Sigmoid colon (tissue), 6 donors: ENCODE measurements at regions not wholly inside any gene's neighbourhood (a gene's known extent, or its start where the extent isn't known, plus 50 kb on each side); places are given as distances from the start of the nearest gene placed in this dataset.

Experiments used
- DNase-seq: peaks from one replicate; pipeline ENCODE4 v3.0.0-alpha.2; 2019
- H3K27ac ChIP-seq, 4 donors: fragments of 200-600 bp; sonication (generic); one replicate each; pipeline ENCODE4 v1.5.1; 2016 to 2019; ENCODE audit warnings: mild to moderate bottlenecking in 1 of 4
- H3K27me3 ChIP-seq, 3 donors: fragments of 200-600 bp; sonication (generic); one replicate each; pipeline ENCODE4 v1.5.1; 2019; ENCODE audit warnings: mild to moderate bottlenecking in 1 of 3
- H3K36me3 ChIP-seq, 4 donors: fragments of 200-600 bp; sonication (generic); one replicate each; pipeline ENCODE4 v1.5.1; 2016 to 2019
- H3K4me1 ChIP-seq, 4 donors: fragments of 200-600 bp; sonication (generic); one replicate each; pipeline ENCODE4 v1.5.1; 2017 to 2019
- H3K4me3 ChIP-seq, 4 donors: fragments of 200-600 bp; sonication (generic); one replicate each; pipeline ENCODE4 v1.5.1; 2017 to 2019; ENCODE audit warnings: mild to moderate bottlenecking in 2 of 4, moderate library complexity in 1 of 4
- H3K9me3 ChIP-seq, 4 donors: fragments of 200-600 bp in 3 of 4; sonication (generic) in 3 of 4; one replicate each; pipeline versions ENCODE4 v1.5.1 to v1.6.1; 2013 to 2019
- CTCF ChIP-seq, 4 experiments: fragments of 450-650 bp in 3 of 4; fragments of 200-600 bp in 1 of 4; IDR thresholded peaks; one replicate each; pipeline ENCODE4 v1.5.1; 2016 to 2019; ENCODE audit warnings: antibody characterized with exemption in 4 of 4, mild to moderate bottlenecking in 3 of 4, moderate library complexity in 2 of 4
- EP300 ChIP-seq, 4 donors: sonication (generic); formaldehyde crosslinking; IDR thresholded peaks; one replicate each; pipeline ENCODE4 v1.6.1; 2017; ENCODE audit warnings: antibody characterized with exemption in 4 of 4
- POLR2A ChIP-seq, 2 donors: fragments of 450-650 bp; IDR thresholded peaks; one replicate each; pipeline ENCODE4 v1.6.1; 2016; ENCODE audit warnings: antibody characterized with exemption in 2 of 2, mild to moderate bottlenecking in 2 of 2, moderate library complexity in 2 of 2
- POLR2AphosphoS5 ChIP-seq, 4 donors: sonication (generic); formaldehyde crosslinking; IDR thresholded peaks; one replicate each; pipeline ENCODE4 v1.6.1; 2017; ENCODE audit warnings: antibody characterized with exemption in 4 of 4
- WGBS, 2 donors: extraction: QIAGEN DNeasy Blood & Tissue Kit; methylation state at CpG; one replicate each; pipeline ENCODE4 v1.1.7; 2013; 5-methylcytosine and 5-hydroxymethylcytosine counted together
- intact Hi-C: fragments of 100-400 bp; cut with DNase I; formaldehyde crosslinking; loops from one replicate; pipeline ENCODE4 v1.15.1; 2023
- donor health status: healthy with polysubstance abuse.
- donor health status: healthy.

DNA sequence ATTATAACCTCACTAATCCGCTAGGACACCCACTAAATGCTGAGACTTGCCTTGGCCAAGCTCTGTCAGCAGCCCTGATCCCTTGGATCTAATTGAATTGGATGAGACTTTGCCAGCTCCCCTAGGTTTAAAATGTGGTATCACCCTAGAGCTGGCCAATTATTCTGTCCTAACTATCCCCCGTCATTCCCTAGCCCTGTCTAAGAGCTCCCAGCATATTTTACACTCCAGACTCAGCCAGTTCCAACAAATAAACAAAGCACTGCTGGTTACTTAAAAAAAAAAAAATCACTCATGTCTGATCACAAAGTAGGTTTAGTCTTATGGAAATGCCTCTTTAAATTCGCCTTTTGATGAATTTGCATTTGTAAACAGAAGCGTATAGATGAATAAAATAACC lies 147.9 kb upstream of the EGR2 start:
- TF ChIP-seq POLR2A (IDR thresholded peaks at IDR 0.05) (no peak), CTCF (IDR thresholded peaks at IDR 0.05) (no peak), POLR2AphosphoS5 (IDR thresholded peaks at IDR 0.05) (no peak), EP300 (IDR thresholded peaks at IDR 0.05) (no peak)
- Histone ChIP-seq H3K4me1 (peaks cover 0 to 4% (median 2%) of the 10 kb centered on the region in 4 donors), H3K36me3 (no peaks in the 10 kb centered on the region), H3K9me3 (no peaks in the 10 kb centered on the region), H3K4me3 (no peak overlapping the region), H3K27ac (no peak overlapping the region), H3K27me3 (no peaks in the 10 kb centered on the region)
- intact Hi-C loops: no loop called here
- WGBS, 2 donors: 68 to 77% methylated on average over 4 of the region's 4 CpGs
- DNase-seq: no peak

DNA sequence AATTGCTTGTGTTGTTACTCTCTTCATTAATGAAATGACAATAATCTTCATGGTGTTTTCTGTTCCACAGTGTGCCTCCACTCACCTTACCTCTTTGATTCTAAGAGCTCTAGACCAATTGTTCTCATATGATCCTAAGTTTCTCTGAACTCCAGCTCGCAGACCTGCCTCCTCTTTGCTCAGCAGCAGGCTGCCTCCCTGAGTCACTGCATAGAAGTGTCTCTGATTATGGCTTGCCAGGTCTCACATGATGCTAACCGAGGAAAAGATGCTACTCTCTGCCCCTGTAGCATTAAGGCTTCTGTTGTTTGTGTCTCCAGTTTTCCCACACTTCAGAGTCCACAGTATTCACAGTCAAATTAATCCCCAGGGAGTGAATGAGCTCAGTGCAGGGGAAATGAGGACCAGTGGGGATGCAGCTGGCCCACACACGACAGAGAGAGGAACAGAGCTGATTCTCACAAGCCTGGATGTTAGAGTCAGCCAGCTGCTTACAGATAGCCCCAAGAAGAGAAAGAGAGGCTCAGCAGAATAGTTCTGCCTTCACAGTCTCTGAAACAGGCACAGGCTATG lies 145.9 kb upstream of the EGR2 start:
- no peaks in the 10 kb centered on the region for H3K9me3 ChIP-seq
- no peak for DNase-seq
- H3K4me1 ChIP-seq: peaks cover 0 to 4% (median 2%) of the 10 kb centered on the region in 4 donors
- intact Hi-C loops: no loop called here
- 49 to 53% methylated on average over 3 of the region's 3 CpGs for WGBS, 2 donors
- H3K36me3 ChIP-seq: no peaks in the 10 kb centered on the region
- H3K4me3 ChIP-seq: no peak overlapping the region
- TF ChIP-seq CTCF (IDR thresholded peaks at IDR 0.05): no peak
- no peak for TF ChIP-seq POLR2AphosphoS5 (IDR thresholded peaks at IDR 0.05)
- no peak for TF ChIP-seq EP300 (IDR thresholded peaks at IDR 0.05)
- TF ChIP-seq POLR2A (IDR thresholded peaks at IDR 0.05): no peak
- no peak overlapping the region for H3K27ac ChIP-seq
- no peaks in the 10 kb centered on the region for H3K27me3 ChIP-seq

- peaks cover 0 to 4% (median 2%) of the 10 kb centered on the region in 4 donors for H3K4me1 ChIP-seq
- 85 to 94% methylated on average over 9 of the region's 9 CpGs for WGBS, 2 donors
- intact Hi-C loops: no loop called here
- H3K36me3 ChIP-seq: no peaks in the 10 kb centered on the region
- no peak overlapping the region for H3K4me3 ChIP-seq
- no peak for TF ChIP-seq POLR2AphosphoS5 (IDR thresholded peaks at IDR 0.05)
- no peaks in the 10 kb centered on the region for H3K27me3 ChIP-seq
- no peaks in the 10 kb centered on the region for H3K9me3 ChIP-seq
- DNase-seq: no peak
- no peak overlapping the region for H3K27ac ChIP-seq
Observed at GRCh38 chr10:62960416-62960815, 144.2 kb upstream of the EGR2 start.

DNA sequence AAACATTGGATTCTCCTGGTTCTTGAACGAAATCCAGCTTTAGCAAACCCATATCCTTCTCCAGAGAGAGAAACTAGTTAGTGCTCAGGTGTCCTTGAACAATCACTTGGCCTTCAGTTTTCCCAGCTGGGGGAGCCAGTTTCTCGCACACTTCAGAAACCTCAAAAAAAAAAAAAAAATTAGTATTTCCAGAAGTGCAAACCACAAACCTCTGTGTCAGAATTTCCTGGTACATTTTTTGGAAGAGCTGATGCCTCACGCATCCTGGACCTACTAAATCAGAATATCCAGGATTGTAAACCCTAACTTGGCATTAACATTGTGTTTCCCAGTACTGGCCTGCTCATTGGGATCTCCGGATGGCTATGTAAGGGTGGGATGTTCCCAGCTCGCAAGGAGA lies 143.4 kb upstream of the EGR2 start:
- Histone ChIP-seq H3K4me1 (peaks cover 0 to 4% (median 2%) of the 10 kb centered on the region in 4 donors), H3K36me3 (no peaks in the 10 kb centered on the region), H3K27me3 (no peaks in the 10 kb centered on the region), H3K27ac (no peak overlapping the region), H3K9me3 (no peaks in the 10 kb centered on the region), H3K4me3 (no peak overlapping the region)
- no peak for DNase-seq
- 67 to 73% methylated on average over 5 of the region's 5 CpGs for WGBS, 2 donors
- no peak for TF ChIP-seq CTCF (IDR thresholded peaks at IDR 0.05)
- no peak for TF ChIP-seq EP300 (IDR thresholded peaks at IDR 0.05)
- no peak for TF ChIP-seq POLR2AphosphoS5 (IDR thresholded peaks at IDR 0.05)
- no peak for TF ChIP-seq POLR2A (IDR thresholded peaks at IDR 0.05)
- intact Hi-C loops: no loop called here

DNA sequence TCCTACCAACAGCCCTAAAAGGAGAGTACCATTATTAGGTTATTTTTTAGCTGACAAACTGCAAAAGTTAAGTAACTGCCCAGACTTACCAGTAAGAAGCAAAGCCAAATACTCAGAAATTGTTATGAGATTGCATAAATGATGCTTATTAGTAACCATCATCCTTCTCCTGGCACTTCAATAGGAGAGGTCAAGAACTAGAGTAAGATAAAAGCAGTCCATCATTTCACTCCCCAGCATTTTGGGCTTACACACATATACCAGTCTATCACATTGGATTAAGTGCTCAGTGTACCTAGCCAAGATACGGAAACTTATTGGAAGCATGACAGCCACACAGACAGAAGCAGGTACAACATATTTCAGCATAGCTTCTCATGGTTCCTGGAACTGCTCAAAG lies 142.8 kb upstream of the EGR2 start:
- no peak for DNase-seq
- Histone ChIP-seq H3K27me3 (no peaks in the 10 kb centered on the region), H3K4me3 (no peak overlapping the region), H3K36me3 (no peaks in the 10 kb centered on the region), H3K9me3 (no peaks in the 10 kb centered on the region), H3K27ac (no peak overlapping the region), H3K4me1 (peaks cover 0 to 4% (median 2%) of the 10 kb centered on the region in 4 donors)
- 80 to 91% methylated on average over 1 of the region's 1 CpG for WGBS, 2 donors
- TF ChIP-seq POLR2AphosphoS5 (IDR thresholded peaks at IDR 0.05): no peak
- intact Hi-C loops: no loop called here

DNA sequence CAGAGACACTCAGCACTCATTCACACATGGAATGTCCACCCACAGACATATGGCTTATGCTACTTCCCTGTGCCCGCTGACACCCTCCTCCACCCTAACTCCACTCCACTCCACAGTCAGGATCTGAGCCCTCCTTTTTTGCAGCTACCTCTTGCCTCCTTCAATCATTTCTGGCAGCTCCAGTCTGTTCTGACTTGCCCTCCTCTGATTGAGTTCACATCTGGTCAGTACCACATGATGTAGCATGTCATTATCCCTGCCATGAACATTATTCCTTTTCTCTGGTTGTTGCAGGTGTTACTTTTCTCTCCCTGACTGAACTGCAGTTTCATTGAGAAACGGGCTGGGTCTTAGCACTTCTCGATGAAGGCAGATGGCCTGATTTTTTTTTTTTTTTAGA lies 130.1 kb upstream of the EGR2 start:
- H3K27ac ChIP-seq: no peak overlapping the region
- no peak for TF ChIP-seq CTCF (IDR thresholded peaks at IDR 0.05)
- TF ChIP-seq EP300 (IDR thresholded peaks at IDR 0.05): no peak
- no peak for TF ChIP-seq POLR2AphosphoS5 (IDR thresholded peaks at IDR 0.05)
- no peak for TF ChIP-seq POLR2A (IDR thresholded peaks at IDR 0.05)
- 93% methylated on average over 3 of the region's 3 CpGs for WGBS, 2 donors
- no peak overlapping the region for H3K4me3 ChIP-seq
- H3K36me3 ChIP-seq: no peaks in the 10 kb centered on the region
- no peak for DNase-seq
- no peaks in the 10 kb centered on the region for H3K27me3 ChIP-seq
- no peaks in the 10 kb centered on the region for H3K9me3 ChIP-seq
- intact Hi-C loops: no loop called here
- H3K4me1 ChIP-seq: no peaks in the 10 kb centered on the region
